Stomach (tissue), 4 donors: ENCODE measurements at regions not wholly inside any gene's neighbourhood (a gene's known extent, or its start where the extent isn't known, plus 50 kb on each side); places are given as distances from the start of the nearest gene placed in this dataset.

Experiments used
- CTCF ChIP-seq, 7 experiments: fragments of 450-650 bp in 4 of 7; fragments of 200-600 bp in 3 of 7; sonication (generic) in 3 of 7; IDR thresholded peaks; one replicate each; pipeline ENCODE4 v1.5.1; 2016 to 2019; ENCODE audit warnings: antibody characterized with exemption in 7 of 7, control low read depth in 2 of 7, mild to moderate bottlenecking in 1 of 7
- POLR2AphosphoS5 ChIP-seq, 3 donors: sonication (generic); formaldehyde crosslinking; IDR thresholded peaks; one replicate each; pipeline ENCODE4 v1.6.1; 2016; ENCODE audit warnings: antibody characterized with exemption in 3 of 3

DNA sequence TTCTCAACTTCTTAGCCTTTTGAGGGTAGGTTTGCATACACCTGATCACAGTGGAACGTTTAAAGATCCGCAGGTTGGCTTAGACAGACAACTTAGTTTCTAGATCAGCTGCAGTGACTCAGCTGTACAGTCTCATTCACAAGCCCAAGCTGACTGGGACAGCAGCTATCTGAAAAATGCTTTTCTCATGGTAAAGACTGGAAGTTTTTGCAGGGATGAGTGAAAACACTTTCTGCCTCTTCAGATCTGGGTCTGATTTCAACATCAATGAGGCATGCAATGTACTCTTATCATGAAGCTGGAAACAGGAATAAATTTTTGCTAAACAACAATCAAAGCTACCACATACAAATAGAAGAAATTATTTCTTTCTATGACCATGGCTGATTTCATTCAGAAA, 61.1 kb upstream of the PTBP2 start:
- TF ChIP-seq CTCF (IDR thresholded peaks at IDR 0.05) = no peak
- no peak for TF ChIP-seq POLR2AphosphoS5 (IDR thresholded peaks at IDR 0.05)
